ENCODE measurements at regions not wholly inside any gene's neighbourhood (a gene's known extent, or its start where the extent isn't known, plus 50 kb on each side); places are given as distances from the start of the nearest gene placed in this dataset.

GRCh38 chr7:33760146-33760545 is 145.2 kb upstream of the BMPER start:
- no peak for DNase-seq

- no peak for DNase-seq
These were observed 144.5 kb upstream of the BMPER start for GRCh38 chr7:33760834-33761233.

DNA sequence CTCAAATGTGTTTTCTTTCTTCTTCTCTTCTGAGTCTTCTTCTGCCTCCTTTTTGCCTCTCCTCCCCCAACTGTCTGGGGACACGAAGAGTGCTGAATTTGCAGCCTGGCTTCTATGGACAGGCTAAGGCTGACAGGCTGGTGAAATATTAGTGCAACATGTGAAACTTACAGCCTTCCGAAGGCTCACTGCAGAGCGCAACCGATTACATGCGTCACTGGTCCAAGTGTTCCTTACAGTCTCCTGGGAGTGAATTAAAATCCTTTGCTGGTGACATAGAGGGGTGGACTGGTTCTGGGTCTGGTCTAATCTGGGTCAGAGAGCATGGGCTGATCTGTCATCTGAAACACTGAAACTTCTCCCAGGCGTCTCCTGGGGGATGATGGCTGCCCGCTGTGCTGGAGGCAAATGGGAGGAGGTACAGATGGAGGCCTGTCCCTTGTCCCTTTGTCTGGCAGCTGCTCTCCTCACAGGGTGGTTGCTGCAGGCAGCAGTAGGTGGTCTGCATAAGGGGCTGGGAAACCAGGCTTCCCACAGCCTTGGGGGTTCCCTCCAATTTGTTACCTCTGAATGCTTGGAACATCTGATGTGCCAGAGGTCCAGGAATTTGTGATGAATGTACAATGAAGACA is 143.8 kb upstream of the BMPER start:
- DNase-seq, result no peak

DNA sequence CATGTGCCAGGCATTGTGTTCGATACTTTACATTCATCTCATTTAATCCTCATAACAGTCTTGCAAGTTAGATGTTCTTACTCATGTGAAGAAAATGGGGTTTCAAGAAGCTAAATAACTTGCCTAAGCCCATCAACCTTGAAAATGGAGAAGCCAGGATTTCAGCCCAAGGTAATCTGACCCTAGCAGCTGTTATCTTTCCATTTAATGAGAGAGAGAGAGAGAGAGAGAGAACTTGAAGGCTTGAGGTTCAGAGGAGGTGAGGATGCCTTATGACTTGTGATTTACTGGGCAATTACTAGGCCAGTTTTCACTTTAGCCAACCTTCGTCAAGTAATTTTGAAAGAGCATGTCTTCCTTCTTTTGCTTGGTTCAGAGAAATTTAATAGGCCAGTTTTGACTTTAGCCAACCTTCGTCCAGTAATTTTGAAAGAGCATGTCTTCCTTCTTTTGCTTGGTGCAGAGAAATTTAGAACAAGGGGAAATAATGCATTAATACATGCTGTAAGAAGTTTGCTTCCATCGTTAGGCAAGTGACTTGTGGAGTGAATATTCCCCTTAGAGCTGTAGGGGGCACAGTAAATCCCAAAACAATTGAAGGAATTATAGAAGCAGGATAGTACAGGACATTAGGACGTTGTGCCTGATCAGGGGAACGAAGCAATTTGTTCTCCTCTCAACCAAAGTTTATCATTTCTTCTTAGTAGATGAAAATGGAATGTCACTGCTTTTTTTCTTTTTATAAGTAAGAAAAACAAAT is 143.0 kb upstream of the BMPER start:
- no peak for DNase-seq

DNA sequence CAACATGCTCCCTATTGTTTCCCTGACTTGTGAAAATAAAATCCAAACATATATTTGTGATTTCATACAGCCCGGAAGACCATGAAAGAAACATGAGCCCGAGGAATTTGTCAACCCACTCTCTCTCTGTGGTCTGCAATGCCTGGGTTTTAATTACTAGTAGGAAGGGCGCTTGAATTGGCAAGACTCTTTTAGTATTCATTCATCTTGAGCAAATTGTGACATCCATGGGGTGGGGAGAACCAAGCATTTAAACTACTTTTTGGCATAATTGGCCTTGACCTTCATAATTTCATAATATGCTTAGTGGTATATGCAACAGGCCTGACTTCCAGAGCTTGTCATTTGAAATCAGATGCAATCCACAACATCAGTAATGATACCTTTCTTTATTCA is 142.4 kb upstream of the BMPER start:
- DNase-seq, result no peak

DNA sequence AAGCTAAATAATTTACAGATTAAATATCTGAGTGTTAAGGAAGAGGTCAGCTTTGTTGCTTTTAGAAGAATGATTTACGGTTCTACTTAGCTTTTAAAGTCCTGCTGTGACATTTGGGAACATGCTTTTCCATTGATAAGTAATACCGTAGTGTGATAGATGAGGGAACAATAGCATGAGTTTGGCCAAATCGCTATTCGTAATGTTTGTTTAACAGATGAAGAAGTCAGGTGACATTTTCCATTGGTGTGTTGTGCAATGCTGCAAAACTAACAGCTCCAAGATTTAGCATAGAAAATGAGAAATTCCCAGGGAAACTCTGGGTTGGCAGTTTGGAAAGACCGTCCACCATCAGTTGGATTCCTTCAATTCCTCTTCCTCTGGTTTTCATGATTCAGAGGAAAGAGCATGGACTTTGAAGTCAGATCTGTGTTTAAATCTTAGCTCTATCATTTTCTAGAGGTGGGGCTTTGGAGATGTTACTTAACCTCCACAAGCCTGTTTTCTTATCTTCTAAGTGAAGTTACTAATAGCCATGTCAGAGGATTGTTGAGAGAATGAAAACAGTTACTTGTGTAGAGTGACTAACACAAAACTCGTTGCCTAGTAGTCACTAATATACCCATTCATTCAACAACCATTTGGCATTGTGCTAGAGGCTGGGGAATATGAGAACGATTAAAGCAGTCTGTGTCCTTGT is 140.4 kb upstream of the BMPER start:
- no peak for DNase-seq

DNA sequence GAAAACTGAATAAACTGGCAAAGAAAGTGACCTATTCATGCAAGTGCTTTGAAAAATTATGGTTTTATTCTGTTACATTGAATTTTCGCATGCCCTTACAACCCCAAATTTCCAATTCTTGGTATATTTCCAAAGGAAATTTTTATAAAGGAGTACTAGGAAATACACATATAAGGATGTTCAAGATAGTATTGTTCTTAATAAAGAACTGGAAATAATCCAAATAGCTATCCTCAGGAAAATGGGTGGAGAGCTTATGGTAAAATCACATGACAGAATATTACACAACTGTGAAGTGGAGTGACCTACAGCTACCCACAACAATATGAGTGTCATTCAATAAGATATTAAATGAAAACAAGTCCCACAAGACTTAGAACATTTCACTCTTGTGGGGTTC is 138.9 kb upstream of the BMPER start:
- no peak for DNase-seq

DNA sequence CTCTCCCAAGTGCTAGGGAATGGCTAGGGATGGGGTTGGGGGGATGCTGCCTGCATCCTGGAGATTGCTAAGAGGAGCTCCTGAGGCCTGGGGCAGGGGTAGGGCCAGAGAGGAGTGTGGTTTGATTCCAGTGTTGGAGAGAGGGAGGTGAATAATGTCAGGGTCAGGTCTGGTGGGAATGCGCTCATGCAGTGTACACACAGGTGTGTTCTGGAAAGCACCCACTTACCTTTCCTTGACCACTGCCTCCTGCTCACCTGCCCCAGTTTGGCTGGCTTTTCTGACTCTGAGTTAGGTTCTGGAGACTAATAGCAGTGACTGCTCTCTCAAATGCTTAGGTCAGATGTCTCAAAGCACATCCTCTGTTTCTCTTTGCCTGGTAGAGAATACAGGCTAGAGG is 135.4 kb upstream of the BMPER start:
- no peak for DNase-seq

DNA sequence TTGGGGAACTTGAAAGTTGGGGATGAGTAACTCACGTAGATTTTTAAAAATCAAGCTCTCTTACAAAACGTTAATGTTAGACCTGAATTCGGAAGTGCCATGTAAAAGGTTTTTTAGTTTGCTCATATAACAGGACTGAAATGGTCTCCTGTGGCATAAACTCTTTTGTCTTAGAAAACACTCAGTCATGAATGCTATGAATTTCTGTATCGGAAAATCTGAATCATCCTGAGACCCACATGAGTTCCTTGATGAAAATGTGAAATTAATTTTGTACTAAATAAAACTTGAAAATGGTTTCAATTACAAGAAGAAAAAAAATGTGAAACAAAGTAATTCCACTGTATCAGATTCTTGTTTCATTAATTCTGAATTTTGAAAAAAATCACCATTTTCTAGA is 134.8 kb upstream of the BMPER start:
- DNase-seq, result no peak

GRCh38 chr7:33771422-33771821 is 133.9 kb upstream of the BMPER start:
- DNase-seq, result no peak

GRCh38 chr7:33773053-33773452 is 132.3 kb upstream of the BMPER start:
- DNase-seq, result no peak

DNA sequence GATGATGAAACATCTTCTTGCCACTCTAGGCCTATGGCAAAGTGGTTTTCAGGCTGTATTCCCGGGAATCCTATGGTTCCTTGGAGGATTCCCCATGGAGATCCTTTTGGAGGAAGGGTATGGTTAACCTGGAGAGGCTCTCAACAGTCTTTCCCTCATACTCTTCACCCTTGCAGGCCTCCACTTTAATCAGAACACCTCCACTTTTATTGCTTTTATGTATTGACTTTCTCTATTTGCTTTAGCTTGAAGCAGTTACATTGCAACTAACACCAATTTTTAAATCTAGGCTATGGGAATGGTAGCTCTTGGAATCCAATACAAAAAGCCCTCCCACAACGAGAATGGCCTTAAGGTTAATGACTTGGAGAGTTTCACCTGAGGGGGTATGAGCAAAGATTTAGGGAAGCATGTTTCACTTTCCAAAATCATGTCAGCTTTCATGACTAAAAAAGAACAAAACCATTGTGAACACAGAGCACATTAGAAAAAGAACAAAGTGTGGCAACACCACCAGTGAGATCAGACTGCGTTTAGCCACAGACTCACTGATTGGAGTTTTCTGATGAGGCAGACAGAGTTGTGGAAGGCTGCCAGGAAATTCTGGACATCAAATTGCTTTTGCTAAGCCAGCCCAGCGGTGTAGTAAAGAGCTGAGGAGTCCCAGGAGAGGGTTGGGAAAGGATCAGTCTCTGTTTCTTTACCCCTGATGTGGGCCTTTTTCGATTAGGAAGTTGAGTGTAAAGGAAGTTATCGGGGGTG is 130.4 kb upstream of the BMPER start:
- DNase-seq, result no peak

DNA sequence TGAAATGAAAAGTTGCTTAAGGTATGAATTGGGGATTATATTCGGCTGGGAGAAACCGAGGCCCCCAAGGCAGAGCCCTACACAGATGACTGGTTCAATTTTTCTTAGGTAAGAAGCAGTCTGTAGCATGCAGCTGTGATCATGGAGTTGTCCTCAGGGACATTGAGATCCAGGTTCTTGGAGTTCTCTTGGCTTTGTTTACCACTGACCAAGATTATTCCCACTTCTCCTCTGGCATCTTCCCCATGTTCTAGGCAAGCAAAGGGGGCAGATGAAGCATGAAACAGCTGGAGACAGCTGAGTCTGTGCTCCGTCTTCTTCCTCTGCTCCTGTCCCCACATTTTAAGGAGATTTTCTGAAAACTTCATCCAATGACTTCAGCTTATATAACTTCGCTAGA is 129.5 kb upstream of the BMPER start:
- no peak for DNase-seq

- no peak for DNase-seq
These were observed 128.6 kb upstream of the BMPER start for GRCh38 chr7:33776788-33777187.

DNA sequence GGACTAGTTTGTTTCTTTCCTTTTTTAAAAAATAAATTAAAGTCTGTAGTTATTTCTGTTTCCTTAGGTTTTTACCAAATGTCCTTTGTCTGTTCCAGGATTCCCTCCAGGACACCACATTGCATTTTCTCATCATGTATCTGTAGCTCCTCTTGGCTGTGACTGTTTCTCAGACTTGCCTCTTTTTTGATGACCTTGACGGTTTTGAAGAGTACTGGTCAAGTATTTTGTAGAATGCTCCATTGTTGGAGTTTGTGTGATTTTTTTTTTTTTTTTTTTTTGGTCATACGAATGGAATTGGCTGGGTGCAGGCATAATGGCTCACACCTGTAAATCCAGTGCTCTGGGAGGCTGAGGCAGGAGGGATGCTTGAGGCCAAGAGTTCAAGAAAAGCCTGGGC is 127.1 kb upstream of the BMPER start:
- no peak for DNase-seq

- DNase-seq, result no peak
These were observed 126.1 kb upstream of the BMPER start for GRCh38 chr7:33779216-33779615.

DNA sequence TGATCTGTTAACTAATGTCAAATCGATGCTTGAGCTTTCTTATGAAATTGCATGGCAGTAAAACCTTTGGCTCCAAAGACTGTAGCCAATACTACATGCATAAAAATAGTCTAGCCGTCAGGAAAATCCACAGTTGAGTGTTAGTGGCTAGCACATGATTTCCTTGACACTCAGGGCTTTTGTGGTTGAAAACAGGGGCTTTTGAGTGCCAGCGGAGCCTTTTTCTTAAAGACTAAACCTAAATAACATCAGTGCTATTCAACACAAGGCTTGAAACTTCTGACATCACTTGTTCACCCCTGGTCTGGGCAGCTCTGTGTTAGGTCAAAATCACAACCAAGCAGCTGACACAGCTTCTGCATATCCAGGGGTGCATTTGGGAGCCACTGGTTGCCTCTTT is 124.2 kb upstream of the BMPER start:
- DNase-seq, result no peak

DNA sequence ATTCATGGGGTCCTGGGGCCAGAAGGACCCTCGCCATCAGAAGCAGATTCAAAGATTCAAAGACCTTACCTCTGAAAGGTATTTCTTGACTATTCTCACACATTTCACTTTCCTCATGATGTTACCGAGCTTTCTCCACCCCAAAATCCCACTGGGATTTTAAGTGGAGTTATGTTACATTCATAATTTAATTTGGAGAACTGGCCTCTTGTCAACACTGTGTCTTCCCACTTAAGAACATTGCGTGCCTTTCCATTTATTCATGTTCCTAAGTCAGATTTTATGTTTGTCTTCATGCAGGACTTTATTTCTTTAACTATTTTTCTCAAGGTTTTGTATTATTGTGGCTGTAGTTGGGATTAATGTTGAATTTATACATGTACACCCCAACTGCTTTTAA is 123.5 kb upstream of the BMPER start:
- no peak for DNase-seq

GRCh38 chr7:33784000-33784399 is 121.3 kb upstream of the BMPER start:
- no peak for DNase-seq

DNA sequence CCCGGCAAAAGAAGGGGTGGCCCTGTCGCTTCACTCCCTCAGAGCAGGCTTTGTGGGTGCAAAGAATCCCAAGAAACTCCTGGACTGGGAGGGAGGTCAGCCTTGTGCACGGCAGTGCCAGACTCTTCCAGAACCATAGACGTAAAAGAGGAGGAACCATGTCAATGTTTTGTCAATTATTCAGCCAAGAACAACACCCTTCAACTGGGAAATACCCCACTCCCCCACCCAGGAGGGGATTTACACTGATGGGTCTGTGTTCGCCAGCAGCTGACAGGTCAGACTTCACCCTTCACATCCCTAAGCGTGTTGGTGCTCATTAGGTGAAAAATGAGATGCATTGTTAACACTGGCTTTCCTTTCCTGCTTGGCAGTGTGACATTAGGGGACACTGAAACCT is 116.8 kb upstream of the BMPER start:
- DNase-seq, result no peak

- DNase-seq, result no peak
These were observed 115.3 kb upstream of the BMPER start for GRCh38 chr7:33789871-33790630.

DNA sequence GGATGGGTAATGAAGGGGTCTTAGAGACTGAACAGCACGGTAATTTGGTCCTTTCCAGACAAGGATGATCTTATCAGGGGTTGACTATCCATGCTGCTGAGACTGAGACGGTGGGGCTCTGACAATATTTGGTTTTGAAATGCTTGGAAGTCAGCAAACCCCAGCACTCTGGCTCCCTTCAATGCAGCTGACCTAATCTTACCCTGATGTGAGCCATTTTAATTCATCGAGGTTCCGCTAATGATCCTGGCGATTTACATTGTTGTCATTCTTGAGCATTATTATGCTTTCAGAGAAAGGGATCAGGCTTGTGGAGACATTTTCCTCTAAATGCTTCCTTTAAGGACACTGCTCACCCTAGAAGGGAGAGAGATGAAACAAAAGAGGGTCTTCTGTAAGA is 114.6 kb upstream of the BMPER start:
- DNase-seq, result no peak

GRCh38 chr7:33792041-33792440 is 113.3 kb upstream of the BMPER start:
- DNase-seq, result no peak

Data from stimulated activated CD8-positive, alpha-beta memory T cell treated with anti-CD3 and anti-CD28 coated beads, Interleukin-4, amount 100 ng/mL, for 48 hours (primary cell).